T-helper 17 cell (primary cell): ENCODE measurements at regions not wholly inside any gene's neighbourhood (a gene's known extent, or its start where the extent isn't known, plus 50 kb on each side); places are given as distances from the start of the nearest gene placed in this dataset.

Experiments used
- ATAC-seq: fragments of 150-1000 bp; cut with Tn5 transposase; 2 replicates; pipeline ENCODE4 v1.10.0; 2021; ENCODE audit warnings: mild to moderate bottlenecking, moderate library complexity
- DNase-seq, 3 donors: peaks; one replicate each; pipeline versions ENCODE4 v3.0.0 to v3.0.0-alpha.2; 2020 to 2021
- H3K9me3 ChIP-seq: one replicate; pipeline ENCODE4 v1.7.0; 2013; ENCODE audit warnings: low read length, mild to moderate bottlenecking; ENCODE audit not compliant: control insufficient read depth, poor library complexity, severe bottlenecking
- H3K27ac Mint-ChIP-seq: one replicate; pipeline ENCODE4 v1.8.0; 2022; ENCODE audit warnings: mild to moderate bottlenecking, moderate library complexity, mixed read lengths
- H3K27me3 Mint-ChIP-seq: one replicate; pipeline ENCODE4 v1.8.0; 2022; ENCODE audit warnings: mixed read lengths
- H3K36me3 Mint-ChIP-seq: one replicate; pipeline ENCODE4 v1.8.0; 2022; ENCODE audit warnings: low read depth, mixed read lengths
- H3K4me1 Mint-ChIP-seq: one replicate; pipeline ENCODE4 v1.8.0; 2022; ENCODE audit warnings: mild to moderate bottlenecking, mixed read lengths
- H3K4me3 Mint-ChIP-seq: one replicate; pipeline ENCODE4 v1.8.0; 2022; ENCODE audit warnings: mild to moderate bottlenecking, moderate library complexity, mixed read lengths

DNA sequence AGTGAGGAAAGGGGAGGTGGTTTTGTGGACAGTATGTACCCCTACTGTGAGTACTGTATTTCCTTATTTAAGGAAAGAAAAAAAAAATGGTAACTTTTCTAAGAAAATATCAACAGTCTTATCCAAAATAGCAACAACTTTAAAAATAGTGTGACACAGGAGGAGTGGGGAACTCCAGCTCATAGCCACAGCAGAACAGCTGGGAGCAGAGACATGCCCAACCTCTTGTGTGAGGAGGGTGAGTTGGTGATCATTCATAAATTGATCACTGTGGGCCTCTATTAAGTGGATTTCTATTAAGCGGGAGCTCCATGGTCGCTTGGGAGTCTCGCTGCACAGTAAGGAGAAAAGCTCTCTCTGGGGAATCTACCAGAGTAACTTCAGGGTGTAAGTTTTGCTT, 158.8 kb upstream of the DUSP10 start:
- Mint-ChIP-seq H3K27me3 (peaks cover 5% of the 10 kb centered on the region), H3K4me3 (no peak overlapping the region), H3K27ac (no peak overlapping the region), H3K4me1 (no peaks in the 10 kb centered on the region), H3K36me3 (no peaks in the 10 kb centered on the region)
- no peak for DNase-seq
- no peaks in the 10 kb centered on the region for H3K9me3 ChIP-seq
- no peak for ATAC-seq

DNA sequence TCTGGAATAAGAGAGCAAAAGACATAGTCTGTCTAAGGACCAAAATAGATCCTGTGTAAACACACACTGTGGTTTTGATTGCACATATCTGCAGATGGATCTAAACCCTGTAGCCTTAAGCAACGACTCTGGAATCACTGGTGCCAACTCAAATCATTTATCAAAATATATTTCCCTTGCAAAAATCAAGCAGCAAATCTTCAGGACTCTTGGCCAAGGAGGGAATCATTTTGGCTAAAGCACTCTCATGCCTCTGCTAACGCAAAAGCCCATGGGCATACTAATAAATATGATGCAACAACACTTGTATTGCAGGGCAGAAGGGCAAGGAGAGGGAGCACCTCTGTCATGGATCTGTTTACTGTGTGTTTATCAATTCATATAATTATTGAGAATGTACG, 155.4 kb upstream of the DUSP10 start:
- no peaks in the 10 kb centered on the region for H3K27me3 Mint-ChIP-seq
- H3K4me1 Mint-ChIP-seq: no peaks in the 10 kb centered on the region
- DNase-seq (no peak), ATAC-seq (no peak)
- H3K9me3 ChIP-seq: no peaks in the 10 kb centered on the region
- no peaks in the 10 kb centered on the region for H3K36me3 Mint-ChIP-seq
- H3K4me3 Mint-ChIP-seq: no peak overlapping the region
- no peak overlapping the region for H3K27ac Mint-ChIP-seq

DNA sequence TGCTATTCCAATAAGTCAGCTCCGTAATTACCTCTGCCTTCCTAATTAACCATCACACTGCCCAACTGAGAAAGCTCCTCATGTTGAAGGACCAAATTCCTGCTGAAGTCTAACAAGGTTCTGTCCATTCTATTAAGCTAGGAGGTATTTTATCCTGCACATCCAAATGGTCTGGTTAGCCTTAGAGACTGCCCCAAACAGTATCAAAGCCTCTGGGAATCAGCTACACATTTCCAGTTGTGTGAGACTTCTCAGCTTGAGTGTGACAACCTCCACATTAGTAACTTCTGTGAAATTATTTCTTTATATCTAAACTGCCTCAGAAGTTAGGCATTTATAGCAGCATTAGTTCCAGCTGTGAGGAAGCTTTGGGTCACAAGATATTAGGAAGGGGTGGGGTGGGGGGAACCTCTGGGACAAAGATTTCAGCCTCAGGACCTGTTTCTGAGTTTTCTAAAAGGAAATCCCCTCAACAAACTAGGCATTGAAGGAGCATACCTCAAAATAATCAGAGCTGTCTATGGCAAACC, 150.5 kb upstream of the DUSP10 start:
- no peak overlapping the region for H3K27ac Mint-ChIP-seq
- H3K4me3 Mint-ChIP-seq: no peak overlapping the region
- no peaks in the 10 kb centered on the region for H3K36me3 Mint-ChIP-seq
- H3K4me1 Mint-ChIP-seq: peaks cover 3% of the 10 kb centered on the region
- H3K9me3 ChIP-seq: no peaks in the 10 kb centered on the region
- H3K27me3 Mint-ChIP-seq: peaks cover 23% of the 10 kb centered on the region
- ATAC-seq (no peak), DNase-seq (no peak)

DNA sequence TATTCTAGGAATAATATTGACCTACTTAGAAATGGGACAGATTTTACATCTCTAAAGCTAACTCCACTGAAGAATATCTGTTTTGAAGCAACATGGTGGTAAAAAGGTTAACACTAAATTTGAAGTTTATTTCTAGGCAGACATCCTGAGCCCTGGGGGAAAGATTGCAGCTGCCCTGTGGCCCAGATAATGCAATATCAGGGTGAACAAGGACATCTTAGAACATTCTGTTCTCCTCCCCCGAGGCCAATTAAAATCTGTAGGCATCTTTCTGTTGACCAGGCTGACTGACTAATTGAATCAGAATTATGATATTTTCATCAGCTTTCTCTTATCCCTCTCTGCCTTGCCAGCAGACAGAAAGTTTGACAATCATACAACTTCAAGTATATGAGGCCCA, 149.8 kb upstream of the DUSP10 start:
- H3K27ac Mint-ChIP-seq: no peak overlapping the region

DNA sequence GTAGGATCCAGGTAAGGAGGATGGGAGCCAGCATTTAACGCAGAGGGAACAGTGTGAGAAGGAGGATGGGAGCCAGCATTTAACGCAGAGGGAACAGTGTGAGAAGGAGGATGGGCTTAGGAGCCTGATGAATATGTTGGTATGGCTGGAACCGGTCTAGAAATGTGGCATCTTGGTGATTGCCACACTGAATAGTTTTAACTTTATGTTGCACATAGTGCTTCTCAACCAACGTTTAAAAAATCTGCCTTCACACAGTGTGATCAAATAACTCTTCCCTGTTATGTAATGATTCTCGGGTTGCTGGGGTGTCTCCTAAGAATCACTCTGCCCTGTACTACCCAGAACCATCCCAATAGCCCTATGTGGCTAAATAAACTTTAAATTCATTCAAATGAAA, 146.9 kb upstream of the DUSP10 start:
- no peak overlapping the region for H3K4me3 Mint-ChIP-seq
- H3K27me3 Mint-ChIP-seq: peaks cover 33% of the 10 kb centered on the region
- H3K9me3 ChIP-seq: no peaks in the 10 kb centered on the region
- DNase-seq (no peak), ATAC-seq (no peak)
- no peaks in the 10 kb centered on the region for H3K36me3 Mint-ChIP-seq
- H3K27ac Mint-ChIP-seq: no peak overlapping the region
- peaks cover 3% of the 10 kb centered on the region for H3K4me1 Mint-ChIP-seq

More for the DNA sequence above, 149.8 kb upstream of the DUSP10 start:
- H3K4me3 Mint-ChIP-seq: no peak overlapping the region
- H3K27me3 Mint-ChIP-seq: peaks cover 27% of the 10 kb centered on the region
- H3K4me1 Mint-ChIP-seq: peaks cover 3% of the 10 kb centered on the region
- no peaks in the 10 kb centered on the region for H3K36me3 Mint-ChIP-seq
- no peak for DNase-seq
- H3K9me3 ChIP-seq: no peaks in the 10 kb centered on the region
- no peak for ATAC-seq

DNA sequence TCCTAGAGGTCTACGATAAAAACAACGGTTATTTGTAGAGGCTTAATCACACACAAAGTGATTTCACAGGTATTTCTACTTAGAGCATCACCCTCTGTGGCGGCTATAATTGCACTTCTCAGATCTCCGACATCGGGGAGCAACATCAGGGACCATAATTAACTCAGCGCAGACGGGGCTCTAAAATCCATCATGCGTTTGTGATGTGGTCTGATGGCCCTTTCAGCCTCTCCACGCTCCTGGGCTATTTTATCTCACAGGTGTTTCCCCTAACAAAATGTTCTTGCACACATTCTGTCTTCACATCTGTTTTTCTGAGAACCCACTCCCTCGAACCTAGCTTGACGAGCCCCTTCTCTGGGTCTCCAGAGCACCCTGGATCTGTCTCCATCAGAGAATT, 146.3 kb upstream of the DUSP10 start:
- no peak for DNase-seq
- no peak for ATAC-seq
- H3K9me3 ChIP-seq: no peaks in the 10 kb centered on the region
- Mint-ChIP-seq H3K36me3 (no peaks in the 10 kb centered on the region), H3K4me3 (no peak overlapping the region), H3K27me3 (peaks cover 33% of the 10 kb centered on the region), H3K4me1 (peaks cover 3% of the 10 kb centered on the region), H3K27ac (no peak overlapping the region)

DNA sequence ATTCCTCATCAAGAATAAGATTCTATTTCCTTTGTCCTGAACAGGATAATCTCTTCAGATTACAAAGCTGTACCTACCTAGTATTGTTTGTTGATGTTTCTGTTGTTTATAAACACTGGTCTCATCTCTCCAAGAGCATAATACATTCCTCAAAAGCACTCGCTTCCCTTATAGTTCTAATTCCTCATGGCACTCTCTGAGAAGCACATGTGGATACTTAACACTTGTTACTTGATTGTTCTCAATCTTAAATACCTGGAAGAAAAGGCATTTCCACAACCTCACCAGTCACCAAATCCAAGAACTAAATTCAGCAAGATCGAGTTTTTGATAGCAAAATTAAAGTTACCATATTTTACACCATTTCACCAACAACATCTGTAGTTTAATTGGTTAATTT, 145.9 kb upstream of the DUSP10 start:
- ATAC-seq: no peak
- Mint-ChIP-seq H3K27me3 (peaks cover 33% of the 10 kb centered on the region), H3K4me1 (peaks cover 3% of the 10 kb centered on the region), H3K36me3 (no peaks in the 10 kb centered on the region), H3K4me3 (no peak overlapping the region), H3K27ac (no peak overlapping the region)
- no peak for DNase-seq
- H3K9me3 ChIP-seq: no peaks in the 10 kb centered on the region

DNA sequence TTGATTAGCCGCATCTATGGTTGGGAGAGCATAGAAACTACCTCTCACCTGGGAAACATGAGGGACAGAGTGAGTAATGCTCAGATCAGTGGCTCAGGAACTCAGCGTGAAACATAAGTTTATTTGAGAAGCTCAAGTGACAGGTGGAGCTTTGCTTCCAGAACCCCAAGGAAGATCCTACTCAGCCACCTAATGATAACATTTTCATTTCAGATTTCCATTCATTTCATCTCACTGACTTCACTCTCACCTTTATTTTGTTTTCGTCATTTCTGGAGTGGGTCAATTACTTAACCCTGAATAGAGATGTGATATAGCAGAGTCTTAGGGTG, 145.5 kb upstream of the DUSP10 start:
- ATAC-seq (no peak), DNase-seq (no peak)
- no peaks in the 10 kb centered on the region for H3K9me3 ChIP-seq
- peaks cover 33% of the 10 kb centered on the region for H3K27me3 Mint-ChIP-seq
- peaks cover 3% of the 10 kb centered on the region for H3K4me1 Mint-ChIP-seq
- no peak overlapping the region for H3K4me3 Mint-ChIP-seq
- H3K27ac Mint-ChIP-seq: no peak overlapping the region
- no peaks in the 10 kb centered on the region for H3K36me3 Mint-ChIP-seq

DNA sequence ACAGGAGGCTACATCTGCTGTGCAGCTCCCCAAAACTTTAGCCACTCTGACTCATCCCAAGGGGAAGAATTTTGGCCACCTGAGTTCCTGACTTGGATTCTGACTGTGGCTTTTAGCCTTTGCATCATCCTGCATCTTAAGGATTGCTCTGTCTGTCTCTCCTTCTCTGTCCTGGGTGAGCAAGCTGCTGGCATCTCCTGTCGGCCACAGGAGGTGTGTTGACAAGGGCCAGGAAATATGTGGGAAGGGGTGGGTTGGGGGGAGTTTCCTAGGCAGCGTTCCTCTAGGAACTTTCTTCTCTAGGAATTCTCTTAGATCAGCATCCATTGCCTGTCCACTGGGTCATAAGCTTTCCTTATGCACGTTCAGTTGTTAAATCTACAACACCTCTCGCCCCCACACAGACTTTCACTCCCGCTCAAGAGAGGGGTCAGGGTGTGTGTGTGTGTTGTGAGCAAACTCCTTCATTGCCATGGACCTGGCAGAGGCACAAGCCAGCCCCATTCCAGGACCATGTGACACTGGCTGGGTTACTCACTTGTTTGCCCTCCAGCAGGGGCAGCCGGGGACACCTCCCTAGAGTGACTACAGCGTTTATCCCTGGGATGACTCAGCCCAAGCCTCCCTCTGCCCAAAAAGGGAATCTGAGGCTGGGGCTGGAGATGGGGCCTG, 145.0 kb upstream of the DUSP10 start:
- Mint-ChIP-seq H3K27ac (no peak overlapping the region), H3K4me3 (no peak overlapping the region), H3K36me3 (no peaks in the 10 kb centered on the region), H3K27me3 (peaks cover 33% of the 10 kb centered on the region), H3K4me1 (peaks cover 3% of the 10 kb centered on the region)
- no peak for ATAC-seq
- DNase-seq: no peak
- H3K9me3 ChIP-seq: no peaks in the 10 kb centered on the region

DNA sequence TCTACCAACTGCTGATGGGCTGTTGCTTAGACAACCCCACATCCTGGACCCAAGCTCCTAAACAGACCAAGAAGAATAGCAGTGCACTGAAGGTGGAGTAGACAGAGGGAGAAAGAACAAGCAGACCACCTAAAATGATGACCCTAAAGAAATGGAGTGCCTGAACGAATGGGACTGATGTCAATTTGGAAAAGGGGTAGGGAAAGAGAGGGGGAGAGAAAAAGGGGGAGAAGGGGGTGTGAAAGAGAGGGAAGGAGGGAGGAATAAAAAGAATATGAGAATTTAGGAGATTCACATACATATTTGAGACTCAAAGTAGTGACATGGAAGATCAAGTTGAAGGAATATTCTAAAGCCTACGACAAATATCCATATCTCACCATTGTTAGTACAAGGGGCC, 144.4 kb upstream of the DUSP10 start:
- Mint-ChIP-seq H3K27me3 (peaks cover 33% of the 10 kb centered on the region), H3K36me3 (no peaks in the 10 kb centered on the region), H3K27ac (no peak overlapping the region), H3K4me3 (no peak overlapping the region), H3K4me1 (peaks cover 3% of the 10 kb centered on the region)
- ATAC-seq (no peak), DNase-seq (no peak)
- H3K9me3 ChIP-seq: no peaks in the 10 kb centered on the region

DNA sequence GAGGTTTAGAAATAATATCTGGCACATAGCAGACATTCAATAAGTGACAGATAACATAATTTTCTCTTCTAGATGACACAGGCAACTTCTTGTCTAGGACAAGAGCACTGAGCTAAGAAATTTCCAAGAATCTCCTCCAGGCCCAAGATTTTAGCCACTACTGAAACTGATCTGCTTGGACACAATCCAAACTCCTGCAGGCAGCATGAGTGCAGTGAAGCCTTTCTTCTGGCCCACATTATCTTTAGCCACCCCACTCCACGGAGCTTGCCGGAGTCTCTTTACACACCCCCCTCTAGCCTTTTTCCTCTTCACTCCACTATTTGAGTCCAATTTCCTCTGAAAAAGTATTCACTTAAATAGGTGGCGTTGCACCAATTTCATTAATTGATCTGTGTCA, 142.9 kb upstream of the DUSP10 start:
- no peaks in the 10 kb centered on the region for H3K9me3 ChIP-seq
- peaks cover 24% of the 10 kb centered on the region for H3K27me3 Mint-ChIP-seq
- ATAC-seq: no peak
- H3K4me1 Mint-ChIP-seq: peaks cover 3% of the 10 kb centered on the region
- no peaks in the 10 kb centered on the region for H3K36me3 Mint-ChIP-seq
- no peak overlapping the region for H3K27ac Mint-ChIP-seq
- no peak overlapping the region for H3K4me3 Mint-ChIP-seq
- DNase-seq: no peak

DNA sequence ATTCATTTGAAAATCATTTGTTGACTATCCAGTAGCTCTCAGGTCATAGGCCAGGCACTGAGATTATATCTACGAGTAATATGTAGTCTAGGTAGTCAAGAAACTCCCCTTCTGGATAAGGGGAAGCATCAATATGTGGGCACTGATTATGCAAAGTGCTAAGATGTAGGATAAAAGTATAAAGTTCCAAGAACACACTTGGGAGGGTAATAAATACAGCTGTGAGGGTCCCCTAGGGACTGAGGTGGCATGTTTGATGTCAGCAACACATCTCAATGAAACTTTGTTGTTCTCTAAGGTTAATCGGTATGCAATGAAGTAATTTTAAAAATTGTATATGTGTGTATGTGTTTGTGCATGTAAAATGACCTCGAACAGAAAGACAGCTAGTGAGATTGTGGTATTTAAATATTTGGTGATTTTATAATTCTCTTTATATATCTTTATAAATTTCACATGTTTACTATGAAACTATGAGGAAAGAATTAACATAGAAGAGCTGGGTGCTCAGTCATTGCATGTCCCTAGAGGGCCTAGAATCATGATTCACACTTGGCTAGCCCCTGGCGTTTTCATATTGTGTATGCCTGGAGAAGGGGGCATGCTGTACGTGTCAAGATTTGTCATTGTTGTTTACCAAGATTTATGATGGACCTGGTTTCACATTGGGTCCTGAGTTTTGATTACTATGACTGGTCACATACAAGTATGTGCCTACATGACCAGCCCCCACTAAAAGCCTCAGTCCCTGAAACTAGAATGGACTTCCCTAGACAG, 140.1 kb upstream of the DUSP10 start:
- ATAC-seq (no peak), DNase-seq (no peak)
- Mint-ChIP-seq H3K27me3 (peaks cover 6% of the 10 kb centered on the region), H3K4me3 (no peak overlapping the region), H3K36me3 (no peaks in the 10 kb centered on the region), H3K4me1 (peaks cover 2% of the 10 kb centered on the region), H3K27ac (no peak overlapping the region)
- H3K9me3 ChIP-seq: no peaks in the 10 kb centered on the region

DNA sequence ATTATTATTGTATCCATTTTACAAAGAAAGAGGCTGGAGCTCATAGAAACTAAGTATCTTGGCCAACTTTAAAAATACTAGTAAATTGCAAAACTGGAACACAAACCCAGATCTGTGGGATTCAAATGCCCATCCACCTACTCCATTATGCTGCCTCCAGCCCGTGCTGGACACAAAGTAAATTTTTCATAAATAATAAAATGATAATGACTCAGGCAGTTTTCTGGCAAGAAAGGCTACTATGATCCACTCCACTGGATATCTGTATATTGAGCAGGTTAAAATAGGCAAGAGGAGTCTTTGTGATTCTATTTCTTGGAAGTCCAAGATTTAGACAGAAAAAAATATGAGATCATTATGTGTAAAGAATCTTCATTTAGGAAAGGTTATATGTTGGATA, 138.3 kb upstream of the DUSP10 start:
- Mint-ChIP-seq H3K27me3 (no peaks in the 10 kb centered on the region), H3K36me3 (no peaks in the 10 kb centered on the region), H3K4me1 (peaks cover 2% of the 10 kb centered on the region), H3K4me3 (no peak overlapping the region), H3K27ac (no peak overlapping the region)
- ATAC-seq (no peak), DNase-seq (no peak)
- no peaks in the 10 kb centered on the region for H3K9me3 ChIP-seq

DNA sequence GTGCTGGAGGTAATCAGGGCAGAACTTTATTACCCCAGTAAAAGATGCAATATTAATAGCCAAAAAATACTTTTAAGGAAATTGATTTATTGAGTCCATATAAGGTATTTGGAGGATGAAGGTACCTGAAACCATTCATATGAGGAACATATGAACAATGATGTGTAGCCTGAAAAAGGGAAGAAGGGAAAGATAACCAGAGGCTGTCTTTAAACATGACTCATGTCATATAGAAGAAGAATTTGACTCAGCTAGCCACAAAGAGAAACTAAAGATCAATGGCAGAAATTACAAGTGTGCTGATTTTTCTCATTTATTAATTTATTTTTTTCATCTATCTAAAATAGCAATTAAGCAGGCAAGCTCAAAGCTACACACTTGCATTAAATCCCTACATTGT, 136.2 kb upstream of the DUSP10 start:
- Mint-ChIP-seq H3K4me3 (no peak overlapping the region), H3K4me1 (peaks cover 2% of the 10 kb centered on the region), H3K27ac (no peak overlapping the region), H3K27me3 (no peaks in the 10 kb centered on the region), H3K36me3 (no peaks in the 10 kb centered on the region)
- no peaks in the 10 kb centered on the region for H3K9me3 ChIP-seq
- DNase-seq: no peak
- ATAC-seq: no peak
